ENCODE measurements at regions not wholly inside any gene's neighbourhood (a gene's known extent, or its start where the extent isn't known, plus 50 kb on each side); places are given as distances from the start of the nearest gene placed in this dataset.
"Not testable (repeated sequence)": the region's sequence is repeated elsewhere in the genome, so short reads cannot be mapped to it uniquely, and the experiment has no call there.

DNA sequence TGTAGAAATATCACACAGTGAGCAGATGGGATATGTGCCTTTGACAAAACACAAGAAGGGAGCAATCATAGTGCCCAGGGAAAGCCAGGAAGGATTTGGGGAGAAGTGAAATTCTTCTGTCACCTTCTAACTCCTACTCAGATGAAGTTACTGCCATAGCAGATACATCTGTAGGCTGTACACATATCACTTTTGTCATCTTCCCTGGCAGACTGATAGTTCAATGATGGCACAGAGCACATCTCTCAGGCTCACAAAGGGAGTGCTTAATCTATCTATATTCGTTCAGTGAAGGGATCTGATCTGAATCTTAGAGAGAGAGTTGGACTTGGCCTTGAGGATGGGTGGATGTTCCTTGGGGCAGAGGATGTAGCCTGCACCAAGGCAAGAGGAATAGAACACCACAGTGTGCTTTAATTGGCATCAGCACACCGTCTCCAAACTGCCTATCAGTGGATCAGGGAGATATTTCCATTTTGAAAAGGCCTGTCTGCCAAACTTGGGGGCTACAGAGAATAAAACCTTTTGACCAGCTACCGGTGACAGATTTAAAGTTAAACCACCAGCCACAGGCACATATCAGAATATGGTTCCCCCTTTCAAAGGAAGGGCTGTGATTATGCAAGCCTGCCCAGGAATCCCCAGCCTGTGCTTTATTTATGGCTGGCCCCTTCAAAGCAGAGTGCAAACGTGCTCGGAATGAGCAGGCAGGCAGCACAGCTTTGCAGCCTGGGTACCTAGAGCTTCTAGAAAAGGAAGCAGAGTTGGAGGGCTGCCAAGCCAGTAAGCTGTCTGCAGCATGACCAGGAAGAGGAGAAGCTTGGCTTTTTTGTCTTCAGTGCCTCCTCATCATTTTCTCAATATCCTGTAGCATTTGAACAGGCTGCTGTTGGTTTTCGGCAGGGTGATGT, 165.5 kb upstream of the DYRK2 start:
- Histone ChIP-seq H3K27me3 (no peaks in the 10 kb centered on the region), H3K27ac (no peak overlapping the region), H3K9me3 (no peaks in the 10 kb centered on the region), H3K4me3 (no peak overlapping the region), H3K36me3 (no peaks in the 10 kb centered on the region), H3K4me1 (no peaks in the 10 kb centered on the region)
- peak; percentile 16 to 73 for DNase-seq (ENCODE audit: low spot score in 2 of 2)
- TF ChIP-seq, protein P1, sequence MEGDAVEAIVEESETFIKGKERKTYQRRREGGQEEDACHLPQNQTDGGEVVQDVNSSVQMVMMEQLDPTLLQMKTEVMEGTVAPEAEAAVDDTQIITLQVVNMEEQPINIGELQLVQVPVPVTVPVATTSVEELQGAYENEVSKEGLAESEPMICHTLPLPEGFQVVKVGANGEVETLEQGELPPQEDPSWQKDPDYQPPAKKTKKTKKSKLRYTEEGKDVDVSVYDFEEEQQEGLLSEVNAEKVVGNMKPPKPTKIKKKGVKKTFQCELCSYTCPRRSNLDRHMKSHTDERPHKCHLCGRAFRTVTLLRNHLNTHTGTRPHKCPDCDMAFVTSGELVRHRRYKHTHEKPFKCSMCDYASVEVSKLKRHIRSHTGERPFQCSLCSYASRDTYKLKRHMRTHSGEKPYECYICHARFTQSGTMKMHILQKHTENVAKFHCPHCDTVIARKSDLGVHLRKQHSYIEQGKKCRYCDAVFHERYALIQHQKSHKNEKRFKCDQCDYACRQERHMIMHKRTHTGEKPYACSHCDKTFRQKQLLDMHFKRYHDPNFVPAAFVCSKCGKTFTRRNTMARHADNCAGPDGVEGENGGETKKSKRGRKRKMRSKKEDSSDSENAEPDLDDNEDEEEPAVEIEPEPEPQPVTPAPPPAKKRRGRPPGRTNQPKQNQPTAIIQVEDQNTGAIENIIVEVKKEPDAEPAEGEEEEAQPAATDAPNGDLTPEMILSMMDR (IDR thresholded peaks at IDR 0.05), result no peak
- intact Hi-C loops (cut with DNase I), result no loop called here

DNA sequence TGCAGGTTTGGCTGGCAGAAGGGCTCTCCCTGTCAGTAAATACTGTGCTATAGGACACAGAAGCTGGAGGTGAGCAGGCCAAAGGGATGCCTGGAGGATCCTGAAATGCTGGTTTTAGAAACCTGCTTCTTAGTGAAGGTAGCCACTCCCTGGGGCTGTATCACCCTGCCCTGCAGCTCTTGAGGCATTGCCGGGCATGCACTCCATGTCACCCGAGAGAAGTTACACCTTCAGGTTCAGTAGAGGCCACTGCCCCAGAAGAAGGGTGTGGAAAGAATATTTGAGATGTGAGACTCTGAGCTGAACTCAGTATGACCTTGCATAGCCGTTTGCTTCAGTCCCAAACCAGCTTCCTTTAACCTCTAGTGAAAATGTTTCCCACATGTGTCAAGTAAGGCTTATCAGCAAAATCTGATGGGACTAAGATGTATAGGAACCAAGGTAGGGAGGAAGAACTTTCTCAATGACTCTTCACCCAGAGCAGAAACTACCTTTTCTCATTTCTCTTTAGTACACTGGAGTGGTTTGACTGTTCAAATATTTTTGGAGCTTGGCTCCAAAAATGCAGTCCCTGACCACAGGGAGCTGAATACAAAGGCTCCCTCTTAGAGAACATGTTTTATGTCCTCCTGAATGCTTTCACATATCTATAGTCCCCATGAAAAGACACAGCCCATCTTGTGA, 164.5 kb upstream of the DYRK2 start:
- Histone ChIP-seq H3K4me3 (no peak overlapping the region), H3K27me3 (no peaks in the 10 kb centered on the region), H3K4me1 (no peaks in the 10 kb centered on the region), H3K27ac (no peak overlapping the region), H3K36me3 (no peaks in the 10 kb centered on the region), H3K9me3 (no peaks in the 10 kb centered on the region)
- no peak for DNase-seq (ENCODE audit: low spot score in 2 of 2)
- intact Hi-C loops (cut with DNase I), result no loop called here
- TF ChIP-seq, protein P1 (IDR thresholded peaks at IDR 0.05), result no peak

DNA sequence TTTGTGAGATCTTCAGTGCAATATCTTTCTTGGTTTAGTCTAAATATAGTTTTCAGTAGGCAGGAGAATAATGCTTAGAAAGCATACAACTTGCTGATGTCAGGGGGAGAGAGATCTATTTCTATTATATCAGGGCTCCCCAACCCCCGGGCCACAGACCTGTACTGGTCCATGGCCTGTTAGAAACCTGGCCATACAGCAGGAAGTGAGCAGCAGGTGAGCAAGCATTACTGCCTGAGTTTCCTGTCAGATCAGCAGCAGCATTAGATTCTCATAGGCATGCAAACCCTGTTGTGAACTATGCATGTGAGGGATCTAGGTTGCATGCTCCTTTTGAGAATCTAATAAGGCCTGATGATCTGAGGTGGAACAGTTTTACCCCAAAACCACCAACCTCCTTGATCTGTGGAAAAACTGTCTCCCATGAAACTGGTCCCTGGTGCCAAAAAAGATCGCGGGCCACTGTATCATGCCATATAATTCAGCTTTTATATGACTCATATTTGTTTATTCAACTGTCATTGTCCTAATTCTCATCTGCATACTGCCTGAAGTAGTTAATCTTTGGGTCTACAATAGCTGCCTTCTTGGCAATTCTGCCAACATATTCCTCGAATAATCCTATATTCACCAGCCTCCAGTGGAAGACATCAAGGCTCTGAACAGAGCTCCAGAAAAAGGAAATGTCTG, 163.6 kb upstream of the DYRK2 start:
- intact Hi-C loops (cut with DNase I), result no loop called here
- TF ChIP-seq, protein P1 (IDR thresholded peaks at IDR 0.05), result no peak
- Histone ChIP-seq H3K27me3 (no peaks in the 10 kb centered on the region), H3K27ac (no peak overlapping the region), H3K36me3 (no peaks in the 10 kb centered on the region), H3K9me3 (no peaks in the 10 kb centered on the region), H3K4me1 (no peaks in the 10 kb centered on the region), H3K4me3 (no peak overlapping the region)
- no peak for DNase-seq (ENCODE audit: low spot score in 2 of 2)

DNA sequence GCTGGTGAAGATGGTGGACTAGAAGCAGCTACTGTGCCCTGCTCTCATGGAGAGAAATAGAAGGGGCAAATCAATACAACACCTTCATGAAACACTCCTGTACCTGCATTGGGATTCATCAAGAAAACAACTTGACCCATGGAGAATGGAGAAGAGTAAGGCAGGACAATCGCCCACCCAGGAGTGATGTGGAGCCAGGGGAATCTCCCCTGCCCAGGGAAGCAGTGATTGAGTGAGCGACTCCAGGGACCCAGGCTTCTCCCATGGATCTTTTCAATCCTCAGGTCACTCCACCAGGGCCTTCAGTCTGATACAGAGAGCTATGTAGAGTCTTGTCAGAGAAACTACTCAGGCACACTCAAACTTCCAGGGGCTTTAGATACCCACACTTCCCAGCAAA, 161.9 kb upstream of the DYRK2 start:
- DNase-seq (ENCODE audit: low spot score in 2 of 2), result no peak
- no peaks in the 10 kb centered on the region for H3K36me3 ChIP-seq
- TF ChIP-seq, protein P1 (IDR thresholded peaks at IDR 0.05), result no peak
- no peak overlapping the region for H3K4me3 ChIP-seq
- no peaks in the 10 kb centered on the region for H3K9me3 ChIP-seq
- no peak overlapping the region for H3K27ac ChIP-seq
- H3K4me1 ChIP-seq, result no peaks in the 10 kb centered on the region
- H3K27me3 ChIP-seq, result no peaks in the 10 kb centered on the region
- intact Hi-C loops (cut with DNase I), result no loop called here

DNA sequence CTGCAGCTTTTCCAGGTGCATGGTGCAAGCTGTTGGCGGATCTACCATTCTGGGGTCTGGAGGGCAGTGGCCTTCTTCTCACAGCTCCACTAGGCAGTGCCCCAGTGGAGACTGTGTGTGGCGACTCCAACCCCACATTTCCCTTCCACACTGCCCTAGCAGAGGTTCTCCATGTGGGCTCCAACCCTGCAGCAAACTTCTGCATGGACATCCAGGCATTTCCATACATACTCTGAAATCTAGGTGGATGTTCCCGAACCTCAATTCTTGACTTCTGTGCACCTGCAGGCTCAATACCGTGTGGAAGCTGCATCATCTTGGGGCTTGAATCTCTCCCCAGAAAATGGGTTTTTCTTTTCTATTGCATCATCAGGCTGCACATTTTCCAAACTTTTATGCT, 160.2 kb upstream of the DYRK2 start:
- H3K4me3 ChIP-seq; H3K27ac ChIP-seq; intact Hi-C loops (cut with DNase I); H3K27me3 ChIP-seq; H3K9me3 ChIP-seq; H3K36me3 ChIP-seq; DNase-seq (ENCODE audit: low spot score in 2 of 2); H3K4me1 ChIP-seq: not testable (repeated sequence)

DNA sequence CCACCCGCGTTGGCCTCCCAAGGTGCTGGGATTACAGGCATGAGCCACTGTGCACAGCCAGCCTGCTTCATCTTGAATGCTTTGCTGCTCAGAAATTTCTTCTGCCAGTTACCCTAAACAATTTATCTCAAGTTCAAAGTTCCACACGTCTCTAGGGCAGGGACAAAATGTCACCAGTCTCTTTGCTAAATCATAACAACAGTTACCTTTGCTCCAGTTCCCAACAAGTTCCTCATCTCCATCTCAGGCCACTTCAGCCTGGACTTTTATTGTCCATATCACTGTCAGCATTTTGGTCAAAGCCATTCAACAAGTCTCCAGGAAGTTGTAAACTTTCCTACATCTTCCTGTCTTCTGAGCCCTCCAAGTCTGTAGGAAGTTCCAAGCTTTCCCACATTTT, 159.5 kb upstream of the DYRK2 start:
- H3K27ac ChIP-seq, result no peak overlapping the region
- H3K9me3 ChIP-seq, result no peaks in the 10 kb centered on the region
- TF ChIP-seq, protein P1 (IDR thresholded peaks at IDR 0.05), result no peak
- no peaks in the 10 kb centered on the region for H3K27me3 ChIP-seq
- H3K36me3 ChIP-seq, result no peaks in the 10 kb centered on the region
- DNase-seq (ENCODE audit: low spot score in 2 of 2), result no peak
- no peak overlapping the region for H3K4me3 ChIP-seq
- intact Hi-C loops (cut with DNase I), result no loop called here
- H3K4me1 ChIP-seq, result no peaks in the 10 kb centered on the region
